ENCODE measurements at regions not wholly inside any gene's neighbourhood (a gene's known extent, or its start where the extent isn't known, plus 50 kb on each side); places are given as distances from the start of the nearest gene placed in this dataset.

DNA sequence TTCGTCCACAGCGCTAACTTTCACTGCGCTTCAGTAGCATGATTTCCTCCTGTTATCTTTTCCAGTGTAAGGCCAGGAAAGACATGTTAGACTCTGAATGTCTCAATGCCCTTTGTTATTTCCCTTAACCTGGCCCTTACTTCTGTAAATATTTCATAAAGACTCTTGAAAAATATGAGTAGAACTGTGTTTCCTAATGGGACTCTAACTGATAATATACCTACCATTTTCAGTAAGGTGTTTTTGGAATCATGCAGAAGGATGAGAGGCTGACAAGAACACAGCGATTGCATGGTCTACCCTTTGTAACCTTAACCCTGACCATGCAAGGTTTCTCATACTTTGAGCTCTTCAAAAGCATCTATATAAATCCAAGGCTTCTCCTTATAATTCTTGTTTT is 550.1 kb downstream of the SLITRK6 start:
- TF ChIP-seq RAD21 (IDR thresholded peaks at IDR 0.05; ENCODE audit: low read length) (no peak), MAFK (IDR thresholded peaks at IDR 0.05; ENCODE audit: low read depth, low read length) (no peak), POLR2A (IDR thresholded peaks at IDR 0.05; ENCODE audit: low read depth, low read length) (no peak), NFE2L2 (IDR thresholded peaks at IDR 0.05; ENCODE audit: low read depth, low read length) (no peak), FOS (IDR thresholded peaks at IDR 0.05; ENCODE audit: low read depth, low read length) (no peak), RCOR1 (IDR thresholded peaks at IDR 0.05; ENCODE audit: insufficient replicate concordance, low read length) (no peak), SMC3 (IDR thresholded peaks at IDR 0.05; ENCODE audit: low read depth, low read length) (no peak), CHD1 (IDR thresholded peaks at IDR 0.05; ENCODE audit: low read depth, low read length) (no peak), RFX5 (IDR thresholded peaks at IDR 0.05; ENCODE audit: low read depth, low read length) (no peak), MXI1 (IDR thresholded peaks at IDR 0.05; ENCODE audit: borderline replicate concordance, low read depth, low read length) (no peak)
- TF ChIP-seq, protein P1, sequence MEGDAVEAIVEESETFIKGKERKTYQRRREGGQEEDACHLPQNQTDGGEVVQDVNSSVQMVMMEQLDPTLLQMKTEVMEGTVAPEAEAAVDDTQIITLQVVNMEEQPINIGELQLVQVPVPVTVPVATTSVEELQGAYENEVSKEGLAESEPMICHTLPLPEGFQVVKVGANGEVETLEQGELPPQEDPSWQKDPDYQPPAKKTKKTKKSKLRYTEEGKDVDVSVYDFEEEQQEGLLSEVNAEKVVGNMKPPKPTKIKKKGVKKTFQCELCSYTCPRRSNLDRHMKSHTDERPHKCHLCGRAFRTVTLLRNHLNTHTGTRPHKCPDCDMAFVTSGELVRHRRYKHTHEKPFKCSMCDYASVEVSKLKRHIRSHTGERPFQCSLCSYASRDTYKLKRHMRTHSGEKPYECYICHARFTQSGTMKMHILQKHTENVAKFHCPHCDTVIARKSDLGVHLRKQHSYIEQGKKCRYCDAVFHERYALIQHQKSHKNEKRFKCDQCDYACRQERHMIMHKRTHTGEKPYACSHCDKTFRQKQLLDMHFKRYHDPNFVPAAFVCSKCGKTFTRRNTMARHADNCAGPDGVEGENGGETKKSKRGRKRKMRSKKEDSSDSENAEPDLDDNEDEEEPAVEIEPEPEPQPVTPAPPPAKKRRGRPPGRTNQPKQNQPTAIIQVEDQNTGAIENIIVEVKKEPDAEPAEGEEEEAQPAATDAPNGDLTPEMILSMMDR (conservative IDR thresholded peaks at IDR 0.05; ENCODE audit: low read depth, low read length) = no peak
- TF ChIP-seq, protein P2, sequence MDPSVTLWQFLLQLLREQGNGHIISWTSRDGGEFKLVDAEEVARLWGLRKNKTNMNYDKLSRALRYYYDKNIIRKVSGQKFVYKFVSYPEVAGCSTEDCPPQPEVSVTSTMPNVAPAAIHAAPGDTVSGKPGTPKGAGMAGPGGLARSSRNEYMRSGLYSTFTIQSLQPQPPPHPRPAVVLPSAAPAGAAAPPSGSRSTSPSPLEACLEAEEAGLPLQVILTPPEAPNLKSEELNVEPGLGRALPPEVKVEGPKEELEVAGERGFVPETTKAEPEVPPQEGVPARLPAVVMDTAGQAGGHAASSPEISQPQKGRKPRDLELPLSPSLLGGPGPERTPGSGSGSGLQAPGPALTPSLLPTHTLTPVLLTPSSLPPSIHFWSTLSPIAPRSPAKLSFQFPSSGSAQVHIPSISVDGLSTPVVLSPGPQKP (IDR thresholded peaks at IDR 0.05; ENCODE audit: borderline replicate concordance, low read depth, low read length) = no peak

Data from IMR-90 (cell line).